Esophagus squamous epithelium (tissue), 5 donors: ENCODE measurements at regions not wholly inside any gene's neighbourhood (a gene's known extent, or its start where the extent isn't known, plus 50 kb on each side); places are given as distances from the start of the nearest gene placed in this dataset.

Source experiments
- DNase-seq: peaks from one replicate; lab custom pipeline; 2025; lab: John Stamatoyannopoulos, UW
- H3K27ac ChIP-seq, 4 donors: fragments of 200-600 bp; sonication (generic); one replicate each; pipeline ENCODE4 v1.5.1; 2016 to 2019; ENCODE audit warnings: mild to moderate bottlenecking in 1 of 4
- H3K27me3 ChIP-seq, 4 donors: fragments of 200-600 bp; sonication (generic); 1 replicate in 3 of 4; 2 replicates in 1 of 4; pipeline versions ENCODE4 v1.5.1 to v1.6.0; 2017 to 2021; ENCODE audit warnings: antibody characterized with exemption in 1 of 4
- H3K36me3 ChIP-seq, 3 donors: fragments of 200-600 bp; sonication (generic); one replicate each; pipeline ENCODE4 v1.5.1; 2016 to 2019
- H3K4me1 ChIP-seq, 3 donors: fragments of 200-600 bp; sonication (generic); one replicate each; pipeline ENCODE4 v1.5.1; 2017 to 2019
- H3K4me3 ChIP-seq, 4 donors: fragments of 200-600 bp; sonication (generic); 1 replicate in 3 of 4; 2 replicates in 1 of 4; pipeline ENCODE4 v1.5.1; 2016 to 2019; ENCODE audit warnings: mild to moderate bottlenecking in 2 of 4, moderate library complexity in 1 of 4
- H3K9me3 ChIP-seq, 3 donors: fragments of 200-600 bp; sonication (generic); one replicate each; pipeline ENCODE4 v1.5.1; 2016 to 2019
- POLR2A ChIP-seq, 4 donors: fragments of 450-650 bp; IDR thresholded peaks; one replicate each; pipeline ENCODE4 v1.6.1; 2017; ENCODE audit warnings: antibody characterized with exemption in 4 of 4, mild to moderate bottlenecking in 4 of 4, moderate library complexity in 3 of 4
- WGBS, 2 donors: methylation state at CpG; one replicate each; pipeline ENCODE4 v1.1.5; 2018; 5-methylcytosine and 5-hydroxymethylcytosine counted together
- intact Hi-C: fragments of 100-400 bp; cut with DNase I; formaldehyde crosslinking; loops from one replicate; pipeline ENCODE4 v1.15.0; 2022
- TF ChIP-seq, protein P1 (sequence below), 6 experiments: fragments of 450-650 bp in 4 of 6; fragments of 200-600 bp in 2 of 6; sonication (generic) in 2 of 6; IDR thresholded peaks; one replicate each; pipeline ENCODE4 v1.5.1; 2016 to 2019; ENCODE audit warnings: antibody characterized with exemption in 6 of 6, mild to moderate bottlenecking in 4 of 6, moderate library complexity in 4 of 6
- donor health status: DM: yes; HTN: yes; CAD: no.

GRCh38 chr6:8337147-8337546, 98.2 kb downstream of the SLC35B3 start:
- H3K27me3 ChIP-seq, result no peaks in the 10 kb centered on the region
- intact Hi-C loops, result no loop called here
- WGBS, 2 donors, result 52 to 58% methylated on average over 4 of the region's 4 CpGs

GRCh38 chr6:8336406-8337057, 98.8 kb downstream of the SLC35B3 start:
- Histone ChIP-seq H3K4me1 (peaks cover 0 to 9% (median 0%) of the 10 kb centered on the region in 3 donors), H3K4me3 (no peak overlapping the region), H3K36me3 (no peaks in the 10 kb centered on the region), H3K27me3 (no peaks in the 10 kb centered on the region), H3K9me3 (no peaks in the 10 kb centered on the region), H3K27ac (no peak overlapping the region)
- no peak for TF ChIP-seq POLR2A (IDR thresholded peaks at IDR 0.05)
- TF ChIP-seq, protein P1, sequence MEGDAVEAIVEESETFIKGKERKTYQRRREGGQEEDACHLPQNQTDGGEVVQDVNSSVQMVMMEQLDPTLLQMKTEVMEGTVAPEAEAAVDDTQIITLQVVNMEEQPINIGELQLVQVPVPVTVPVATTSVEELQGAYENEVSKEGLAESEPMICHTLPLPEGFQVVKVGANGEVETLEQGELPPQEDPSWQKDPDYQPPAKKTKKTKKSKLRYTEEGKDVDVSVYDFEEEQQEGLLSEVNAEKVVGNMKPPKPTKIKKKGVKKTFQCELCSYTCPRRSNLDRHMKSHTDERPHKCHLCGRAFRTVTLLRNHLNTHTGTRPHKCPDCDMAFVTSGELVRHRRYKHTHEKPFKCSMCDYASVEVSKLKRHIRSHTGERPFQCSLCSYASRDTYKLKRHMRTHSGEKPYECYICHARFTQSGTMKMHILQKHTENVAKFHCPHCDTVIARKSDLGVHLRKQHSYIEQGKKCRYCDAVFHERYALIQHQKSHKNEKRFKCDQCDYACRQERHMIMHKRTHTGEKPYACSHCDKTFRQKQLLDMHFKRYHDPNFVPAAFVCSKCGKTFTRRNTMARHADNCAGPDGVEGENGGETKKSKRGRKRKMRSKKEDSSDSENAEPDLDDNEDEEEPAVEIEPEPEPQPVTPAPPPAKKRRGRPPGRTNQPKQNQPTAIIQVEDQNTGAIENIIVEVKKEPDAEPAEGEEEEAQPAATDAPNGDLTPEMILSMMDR (IDR thresholded peaks at IDR 0.05), result no peak
- intact Hi-C loops, result no loop called here
- no peak for DNase-seq
- WGBS, 2 donors, result 59 to 65% methylated on average over 11 of the region's 11 CpGs

More at GRCh38 chr6:8337147-8337546, 98.2 kb downstream of the SLC35B3 start:
- no peak for DNase-seq
- no peaks in the 10 kb centered on the region for H3K9me3 ChIP-seq
- no peak overlapping the region for H3K27ac ChIP-seq
- H3K4me3 ChIP-seq, result no peak overlapping the region
- no peak for TF ChIP-seq POLR2A (IDR thresholded peaks at IDR 0.05)
- TF ChIP-seq, protein P1 (IDR thresholded peaks at IDR 0.05), result no peak
- peaks cover 0 to 9% (median 0%) of the 10 kb centered on the region in 3 donors for H3K4me1 ChIP-seq
- no peaks in the 10 kb centered on the region for H3K36me3 ChIP-seq

DNA sequence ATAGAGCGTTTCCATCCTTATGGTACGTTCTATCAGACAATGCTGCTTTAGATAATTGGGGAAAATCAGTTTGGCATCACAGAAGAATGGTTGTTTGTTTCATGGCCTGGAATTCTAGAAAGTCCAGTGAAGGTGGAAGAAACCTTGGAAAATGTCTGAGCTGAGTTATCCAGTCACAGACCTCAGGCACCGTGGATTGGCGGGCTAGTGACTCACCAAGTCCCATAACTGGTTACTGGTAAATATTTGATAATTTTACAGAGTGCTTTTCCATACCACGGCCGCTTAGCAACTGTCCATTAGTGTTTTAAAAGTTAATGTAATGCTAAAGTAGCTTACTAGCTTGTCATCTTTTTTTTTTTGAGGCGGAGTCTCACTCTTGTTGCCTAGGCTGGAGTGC, 99.4 kb downstream of the SLC35B3 start:
- H3K27me3 ChIP-seq, result no peaks in the 10 kb centered on the region
- no peak overlapping the region for H3K4me3 ChIP-seq
- intact Hi-C loops, result no loop called here
- H3K4me1 ChIP-seq, result peaks cover 0 to 9% (median 0%) of the 10 kb centered on the region in 3 donors
- TF ChIP-seq POLR2A (IDR thresholded peaks at IDR 0.05), result no peak
- TF ChIP-seq, protein P1 (IDR thresholded peaks at IDR 0.05), result no peak
- no peak overlapping the region for H3K27ac ChIP-seq
- 84 to 90% methylated on average over 7 of the region's 7 CpGs for WGBS, 2 donors
- H3K9me3 ChIP-seq, result no peaks in the 10 kb centered on the region
- no peak for DNase-seq
- H3K36me3 ChIP-seq, result no peaks in the 10 kb centered on the region

DNA sequence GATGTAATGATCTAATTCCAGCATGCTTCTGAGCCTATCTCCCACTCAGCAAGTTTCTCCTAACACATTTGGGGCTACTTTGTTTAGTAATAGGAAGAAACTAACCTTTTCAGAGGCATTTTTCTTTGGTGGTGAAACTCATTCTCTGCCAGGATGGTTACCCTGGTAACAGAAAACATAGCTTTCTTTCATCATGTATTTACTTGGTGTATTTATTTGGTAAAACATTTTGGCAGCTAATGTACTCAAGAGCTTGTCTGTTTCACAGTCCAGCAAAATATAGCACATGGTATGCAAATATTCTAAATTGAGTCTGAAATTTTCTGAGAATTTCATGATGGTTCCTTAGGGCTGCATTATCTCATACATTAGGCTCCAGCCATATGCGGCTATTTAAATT, 100.0 kb downstream of the SLC35B3 start:
- no peaks in the 10 kb centered on the region for H3K27me3 ChIP-seq
- no peaks in the 10 kb centered on the region for H3K9me3 ChIP-seq
- 86 to 88% methylated on average over 1 of the region's 1 CpG for WGBS, 2 donors
- H3K4me1 ChIP-seq, result peaks cover 0 to 9% (median 0%) of the 10 kb centered on the region in 3 donors
- intact Hi-C loops, result no loop called here
- H3K36me3 ChIP-seq, result no peaks in the 10 kb centered on the region
- H3K27ac ChIP-seq, result no peak overlapping the region
- no peak for DNase-seq
- H3K4me3 ChIP-seq, result no peak overlapping the region
- TF ChIP-seq, protein P1 (IDR thresholded peaks at IDR 0.05), result no peak
- TF ChIP-seq POLR2A (IDR thresholded peaks at IDR 0.05), result no peak

- no peak for TF ChIP-seq POLR2A (IDR thresholded peaks at IDR 0.05)
- TF ChIP-seq, protein P1 (IDR thresholded peaks at IDR 0.05), result no peak
- H3K4me1 ChIP-seq, result peaks cover 0 to 9% (median 0%) of the 10 kb centered on the region in 3 donors
- DNase-seq, result no peak
- 26 to 37% methylated on average over 5 of the region's 5 CpGs for WGBS, 2 donors
- H3K27ac ChIP-seq, result no peak overlapping the region
- intact Hi-C loops, result no loop called here
- no peaks in the 10 kb centered on the region for H3K36me3 ChIP-seq
- no peaks in the 10 kb centered on the region for H3K27me3 ChIP-seq
- no peak overlapping the region for H3K4me3 ChIP-seq
- no peaks in the 10 kb centered on the region for H3K9me3 ChIP-seq
These were observed 101.2 kb downstream of the SLC35B3 start for GRCh38 chr6:8334113-8334512.
